Hepatocyte (in vitro differentiated cells): ENCODE measurements at regions not wholly inside any gene's neighbourhood (a gene's known extent, or its start where the extent isn't known, plus 50 kb on each side); places are given as distances from the start of the nearest gene placed in this dataset.

ENCODE experiments used
- DNase-seq: peaks from one replicate; pipeline ENCODE4 v3.0.0-alpha.2; 2016; ENCODE audit warnings: low spot score
- H2AFZ ChIP-seq: fragments of 200-600 bp; sonication (generic); 2 replicates; pipeline ENCODE4 v1.6.0; 2016; ENCODE audit warnings: antibody characterized with exemption, mild to moderate bottlenecking
- H3K27ac ChIP-seq: fragments of 200-600 bp; sonication (generic); 2 replicates; pipeline ENCODE4 v1.5.1; 2016; ENCODE audit warnings: mild to moderate bottlenecking
- H3K27me3 ChIP-seq: fragments of 200-600 bp; sonication (generic); 2 replicates; pipeline ENCODE4 v1.6.1; 2016
- H3K36me3 ChIP-seq: fragments of 200-600 bp; sonication (generic); replicated peaks from 2 replicates; pipeline ENCODE4 v1.5.1; 2016; ENCODE audit warnings: low read depth; ENCODE audit not compliant: insufficient read depth
- H3K4me1 ChIP-seq: fragments of 200-600 bp; sonication (generic); 2 replicates; pipeline ENCODE4 v1.5.1; 2016; ENCODE audit warnings: mild to moderate bottlenecking, moderate library complexity; ENCODE audit not compliant: insufficient read depth
- H3K4me2 ChIP-seq: fragments of 200-600 bp; sonication (generic); 2 replicates; pipeline ENCODE4 v1.6.0; 2016
- H3K4me3 ChIP-seq: fragments of 200-600 bp; sonication (generic); 2 replicates; pipeline ENCODE4 v1.5.1; 2016; ENCODE audit warnings: mild to moderate bottlenecking
- H3K79me2 ChIP-seq: fragments of 200-600 bp; sonication (generic); 2 replicates; pipeline ENCODE4 v1.6.0; 2017; ENCODE audit warnings: mild to moderate bottlenecking
- H3K9me2 ChIP-seq: fragments of 200-600 bp; sonication (generic); replicated peaks from 2 replicates; pipeline ENCODE4 v1.6.0; 2017; ENCODE audit warnings: mild to moderate bottlenecking; ENCODE audit not compliant: insufficient read depth
- H3K9me3 ChIP-seq: fragments of 200-600 bp; sonication (generic); 2 replicates; pipeline ENCODE4 v1.5.1; 2016; ENCODE audit warnings: low read depth, mild to moderate bottlenecking
- H4K20me1 ChIP-seq: fragments of 200-600 bp; sonication (generic); 2 replicates; pipeline ENCODE4 v1.6.0; 2016; ENCODE audit warnings: mild to moderate bottlenecking; ENCODE audit not compliant: insufficient read depth, poor library complexity, severe bottlenecking
- CTCF ChIP-seq: fragments of 200-600 bp; sonication (generic); IDR thresholded peaks from 2 replicates; pipeline ENCODE4 v1.5.1; 2016; ENCODE audit warnings: antibody characterized with exemption, mild to moderate bottlenecking; ENCODE audit not compliant: poor library complexity
- EZH2 ChIP-seq: fragments of 200-600 bp; sonication (generic); IDR thresholded peaks from 2 replicates; pipeline ENCODE4 v1.6.1; 2016; ENCODE audit warnings: antibody characterized with exemption, mild to moderate bottlenecking, borderline replicate concordance
- EZH2phosphoT487 ChIP-seq: fragments of 200-600 bp; sonication (generic); IDR thresholded peaks from one replicate; pipeline ENCODE4 v1.6.1; 2018; ENCODE audit warnings: antibody characterized with exemption, mild to moderate bottlenecking, low read depth, moderate library complexity; ENCODE audit not compliant: unreplicated experiment, severe bottlenecking
- WGBS: methylation state at CpG from one replicate; pipeline ENCODE4 v1.1.6; 2016; ENCODE audit warnings: low lambda C conversion rate; ENCODE audit errors: missing lambda C conversion rate; 5-methylcytosine and 5-hydroxymethylcytosine counted together

GRCh38 chr5:175286981-175287380, 157.0 kb downstream of the DRD1 start:
- no peak for TF ChIP-seq CTCF
- TF ChIP-seq EZH2phosphoT487 = no peak
- no peak for TF ChIP-seq EZH2
- WGBS = 96% methylated on average over 8 of the region's 8 CpGs
- Histone ChIP-seq H3K79me2 (no peaks in the 10 kb centered on the region), H3K9me2 (no peaks in the 10 kb centered on the region), H3K4me1 (peaks cover 17% of the 10 kb centered on the region), H4K20me1 (no peaks in the 10 kb centered on the region), H3K27ac (no peak overlapping the region), H3K9me3 (no peaks in the 10 kb centered on the region), H3K27me3 (no peaks in the 10 kb centered on the region), H3K4me2 (no peak overlapping the region), H3K4me3 (no peak overlapping the region), H2AFZ (no peak overlapping the region), H3K36me3 (no peaks in the 10 kb centered on the region)
- no peak for DNase-seq

GRCh38 chr5:175285261-175285660, 158.7 kb downstream of the DRD1 start:
- peak overlapping the region; percentile 65 for H3K27ac ChIP-seq

GRCh38 chr5:175284806-175285205, 159.2 kb downstream of the DRD1 start:
- no peak for DNase-seq
- Histone ChIP-seq H3K79me2 (no peaks in the 10 kb centered on the region), H3K27me3 (no peaks in the 10 kb centered on the region), H4K20me1 (no peaks in the 10 kb centered on the region), H3K27ac (peak overlapping the region; percentile 65), H3K4me2 (no peak overlapping the region), H2AFZ (no peak overlapping the region), H3K9me2 (no peaks in the 10 kb centered on the region), H3K4me1 (peaks cover 17% of the 10 kb centered on the region), H3K36me3 (no peaks in the 10 kb centered on the region), H3K4me3 (no peak overlapping the region), H3K9me3 (no peaks in the 10 kb centered on the region)
- whole genome bisulfite sequencing = 83% methylated on average over 2 of the region's 2 CpGs
- TF ChIP-seq EZH2phosphoT487 = no peak
- no peak for TF ChIP-seq EZH2

More at GRCh38 chr5:175285261-175285660, 158.7 kb downstream of the DRD1 start:
- Histone ChIP-seq H3K4me3 (no peak overlapping the region), H4K20me1 (no peaks in the 10 kb centered on the region), H3K4me2 (no peak overlapping the region), H3K9me2 (no peaks in the 10 kb centered on the region), H3K36me3 (no peaks in the 10 kb centered on the region), H3K79me2 (no peaks in the 10 kb centered on the region), H3K27me3 (no peaks in the 10 kb centered on the region), H3K9me3 (no peaks in the 10 kb centered on the region), H3K4me1 (peaks cover 17% of the 10 kb centered on the region), H2AFZ (no peak overlapping the region)
- no peak for TF ChIP-seq CTCF
- DNase-seq = no peak

- peaks cover 17% of the 10 kb centered on the region for H3K4me1 ChIP-seq
- H3K27ac ChIP-seq = peak overlapping the region; percentile 87
- no peaks in the 10 kb centered on the region for H4K20me1 ChIP-seq
- peak overlapping the region; percentile 33 for H3K4me2 ChIP-seq
- peak; percentile 81 for DNase-seq
- no peaks in the 10 kb centered on the region for H3K9me2 ChIP-seq
- H2AFZ ChIP-seq = no peak overlapping the region
- H3K4me3 ChIP-seq = no peak overlapping the region
- TF ChIP-seq EZH2 (no peak), CTCF (no peak), EZH2phosphoT487 (no peak)
- H3K36me3 ChIP-seq = no peaks in the 10 kb centered on the region
- H3K9me3 ChIP-seq = no peaks in the 10 kb centered on the region
- no peaks in the 10 kb centered on the region for H3K27me3 ChIP-seq
- WGBS = 8% methylated on average over 1 of the region's 1 CpG
- no peaks in the 10 kb centered on the region for H3K79me2 ChIP-seq
Measured at GRCh38 chr5:175282611-175283225, 161.3 kb downstream of the DRD1 start.
